ENCODE measurements at regions not wholly inside any gene's neighbourhood (a gene's known extent, or its start where the extent isn't known, plus 50 kb on each side); places are given as distances from the start of the nearest gene placed in this dataset.

DNA sequence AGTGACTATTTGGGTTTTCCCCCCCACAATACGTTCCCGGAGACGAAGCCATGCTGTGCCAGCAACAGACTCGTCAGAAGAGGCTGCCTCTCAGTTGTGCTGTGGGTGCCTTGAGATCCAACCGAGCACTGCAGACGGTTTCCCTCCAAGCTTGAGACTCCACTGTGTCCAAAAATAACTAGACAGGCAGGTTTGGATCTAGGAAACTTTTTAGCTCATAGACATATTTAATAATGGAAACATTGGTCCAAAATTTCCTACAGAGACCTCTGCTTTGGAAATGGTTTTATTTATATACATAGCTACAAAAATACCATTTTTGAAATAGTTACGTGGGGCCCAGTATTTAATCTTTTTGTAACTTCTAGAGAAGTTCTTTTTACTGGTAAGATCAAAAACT lies 63.1 kb upstream of the SPATS2L start:
- no peak overlapping the region for H2AFZ ChIP-seq (ENCODE audit: low read length)
- no peak for TF ChIP-seq EZH2 (IDR thresholded peaks at IDR 0.05; ENCODE audit: low read length, missing control alignments)
- TF ChIP-seq, protein P1, sequence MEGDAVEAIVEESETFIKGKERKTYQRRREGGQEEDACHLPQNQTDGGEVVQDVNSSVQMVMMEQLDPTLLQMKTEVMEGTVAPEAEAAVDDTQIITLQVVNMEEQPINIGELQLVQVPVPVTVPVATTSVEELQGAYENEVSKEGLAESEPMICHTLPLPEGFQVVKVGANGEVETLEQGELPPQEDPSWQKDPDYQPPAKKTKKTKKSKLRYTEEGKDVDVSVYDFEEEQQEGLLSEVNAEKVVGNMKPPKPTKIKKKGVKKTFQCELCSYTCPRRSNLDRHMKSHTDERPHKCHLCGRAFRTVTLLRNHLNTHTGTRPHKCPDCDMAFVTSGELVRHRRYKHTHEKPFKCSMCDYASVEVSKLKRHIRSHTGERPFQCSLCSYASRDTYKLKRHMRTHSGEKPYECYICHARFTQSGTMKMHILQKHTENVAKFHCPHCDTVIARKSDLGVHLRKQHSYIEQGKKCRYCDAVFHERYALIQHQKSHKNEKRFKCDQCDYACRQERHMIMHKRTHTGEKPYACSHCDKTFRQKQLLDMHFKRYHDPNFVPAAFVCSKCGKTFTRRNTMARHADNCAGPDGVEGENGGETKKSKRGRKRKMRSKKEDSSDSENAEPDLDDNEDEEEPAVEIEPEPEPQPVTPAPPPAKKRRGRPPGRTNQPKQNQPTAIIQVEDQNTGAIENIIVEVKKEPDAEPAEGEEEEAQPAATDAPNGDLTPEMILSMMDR (conservative IDR thresholded peaks at IDR 0.05 in 1 of 2, IDR thresholded peaks at IDR 0.05 in 1 of 2; ENCODE audit: low read depth in 1 of 2, low read length in 2 of 2), result no peak

DNA sequence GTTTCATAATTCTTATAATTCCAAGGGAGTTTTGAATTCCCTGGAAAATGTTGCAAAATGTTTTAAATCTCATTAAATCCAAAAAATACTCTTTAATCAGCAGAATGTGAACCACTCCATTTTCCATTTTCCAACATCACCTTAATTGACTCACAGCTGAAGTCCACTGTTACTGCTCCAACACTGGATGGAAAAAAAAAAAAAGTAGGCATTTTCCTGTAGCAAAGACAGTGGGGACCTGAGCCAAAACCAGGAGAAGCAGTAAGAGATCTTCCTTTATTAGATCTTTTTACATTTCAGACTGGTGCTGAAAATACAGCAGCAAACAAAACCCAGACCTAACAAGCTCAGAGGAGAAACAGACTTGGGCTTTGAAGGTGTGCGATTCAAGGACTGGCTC lies 62.4 kb upstream of the SPATS2L start:
- no peaks in the 10 kb centered on the region for H4K20me1 ChIP-seq (ENCODE audit: control insufficient read depth, extremely low read depth, insufficient read depth, low read length)
- no peaks in the 10 kb centered on the region for H3K79me2 ChIP-seq (ENCODE audit: control insufficient read depth, insufficient read depth, low read length)
- H3K4me1 ChIP-seq (ENCODE audit: control insufficient read depth, extremely low read depth, insufficient read depth, low read length), result peaks cover 3% of the 10 kb centered on the region
- H2AFZ ChIP-seq (ENCODE audit: low read length), result no peak overlapping the region
- no peak for TF ChIP-seq EZH2 (IDR thresholded peaks at IDR 0.05; ENCODE audit: low read length, missing control alignments)
- TF ChIP-seq, protein P1 (conservative IDR thresholded peaks at IDR 0.05 in 1 of 2, IDR thresholded peaks at IDR 0.05 in 1 of 2; ENCODE audit: low read depth in 1 of 2, low read length in 2 of 2), result no peak
- H3K4me2 ChIP-seq (ENCODE audit: extremely low read depth, insufficient read depth, low read length), result no peak overlapping the region
- no peaks in the 10 kb centered on the region for H3K9me3 ChIP-seq (ENCODE audit: control insufficient read depth, insufficient read depth, low read depth, low read length)
- no peak overlapping the region for H3K27ac ChIP-seq (ENCODE audit: insufficient read depth, low read length)
- H3K4me3 ChIP-seq (replicated peaks in 1 of 4; ENCODE audit: control extremely low read depth in 1 of 4, insufficient read depth in 1 of 4, low read depth in 3 of 4, low read length in 4 of 4), result no peak overlapping the region
- no peaks in the 10 kb centered on the region for H3K27me3 ChIP-seq (ENCODE audit: control insufficient read depth, insufficient read depth, low read length)
- no peak overlapping the region for H3K9ac ChIP-seq (ENCODE audit: insufficient read depth, low read length)
- H3K36me3 ChIP-seq (ENCODE audit: control insufficient read depth, insufficient read depth, low read length), result no peaks in the 10 kb centered on the region
- DNase-seq (ENCODE audit: low read depth in 2 of 2), result no peak

More for the DNA sequence above, 63.1 kb upstream of the SPATS2L start:
- DNase-seq (ENCODE audit: low read depth in 2 of 2), result no peak
- Histone ChIP-seq H3K27ac (ENCODE audit: insufficient read depth, low read length) (no peak overlapping the region), H3K4me1 (ENCODE audit: control insufficient read depth, extremely low read depth, insufficient read depth, low read length) (peaks cover 3% of the 10 kb centered on the region), H3K4me3 (replicated peaks in 1 of 4; ENCODE audit: control extremely low read depth in 1 of 4, insufficient read depth in 1 of 4, low read depth in 3 of 4, low read length in 4 of 4) (no peak overlapping the region), H3K27me3 (ENCODE audit: control insufficient read depth, insufficient read depth, low read length) (no peaks in the 10 kb centered on the region), H3K36me3 (ENCODE audit: control insufficient read depth, insufficient read depth, low read length) (no peaks in the 10 kb centered on the region), H3K79me2 (ENCODE audit: control insufficient read depth, insufficient read depth, low read length) (no peaks in the 10 kb centered on the region), H4K20me1 (ENCODE audit: control insufficient read depth, extremely low read depth, insufficient read depth, low read length) (no peaks in the 10 kb centered on the region), H3K9ac (ENCODE audit: insufficient read depth, low read length) (no peak overlapping the region), H3K4me2 (ENCODE audit: extremely low read depth, insufficient read depth, low read length) (no peak overlapping the region), H3K9me3 (ENCODE audit: control insufficient read depth, insufficient read depth, low read depth, low read length) (no peaks in the 10 kb centered on the region)

GRCh38 chr2:200247494-200247893 lies 59.0 kb upstream of the SPATS2L start:
- H3K27ac ChIP-seq (ENCODE audit: insufficient read depth, low read length), result no peak overlapping the region
- TF ChIP-seq EZH2 (IDR thresholded peaks at IDR 0.05; ENCODE audit: low read length, missing control alignments), result no peak
- TF ChIP-seq, protein P1 (conservative IDR thresholded peaks at IDR 0.05 in 1 of 2, IDR thresholded peaks at IDR 0.05 in 1 of 2; ENCODE audit: low read depth in 1 of 2, low read length in 2 of 2), result no peak
- no peaks in the 10 kb centered on the region for H4K20me1 ChIP-seq (ENCODE audit: control insufficient read depth, extremely low read depth, insufficient read depth, low read length)
- no peaks in the 10 kb centered on the region for H3K36me3 ChIP-seq (ENCODE audit: control insufficient read depth, insufficient read depth, low read length)
- peak; percentile 68 to 69 for DNase-seq (ENCODE audit: low read depth in 2 of 2)
- no peaks in the 10 kb centered on the region for H3K9me3 ChIP-seq (ENCODE audit: control insufficient read depth, insufficient read depth, low read depth, low read length)
- H3K27me3 ChIP-seq (ENCODE audit: control insufficient read depth, insufficient read depth, low read length), result no peaks in the 10 kb centered on the region
- H3K4me3 ChIP-seq (replicated peaks in 1 of 4; ENCODE audit: control extremely low read depth in 1 of 4, insufficient read depth in 1 of 4, low read depth in 3 of 4, low read length in 4 of 4), result no peak overlapping the region
- peaks cover 4% of the 10 kb centered on the region for H3K4me1 ChIP-seq (ENCODE audit: control insufficient read depth, extremely low read depth, insufficient read depth, low read length)
- no peaks in the 10 kb centered on the region for H3K79me2 ChIP-seq (ENCODE audit: control insufficient read depth, insufficient read depth, low read length)
- no peak overlapping the region for H2AFZ ChIP-seq (ENCODE audit: low read length)
- H3K4me2 ChIP-seq (ENCODE audit: extremely low read depth, insufficient read depth, low read length), result peak overlapping the region; percentile 65
- no peak overlapping the region for H3K9ac ChIP-seq (ENCODE audit: insufficient read depth, low read length)

All from fibroblast of lung (primary cell).